GM19397 (cell line): ENCODE measurements at regions not wholly inside any gene's neighbourhood (a gene's known extent, or its start where the extent isn't known, plus 50 kb on each side); places are given as distances from the start of the nearest gene placed in this dataset.

Source experiments
- ATAC-seq: cut with Tn5 transposase; IDR thresholded peaks from one replicate; pipeline ENCODE4 v1.9.1; 2021; ENCODE audit warnings: mild to moderate bottlenecking, moderate library complexity; ENCODE audit not compliant: unreplicated experiment

GRCh38 chr6:147711476-147711875 is 203.0 kb downstream of the SAMD5 start:
- no peak for ATAC-seq

DNA sequence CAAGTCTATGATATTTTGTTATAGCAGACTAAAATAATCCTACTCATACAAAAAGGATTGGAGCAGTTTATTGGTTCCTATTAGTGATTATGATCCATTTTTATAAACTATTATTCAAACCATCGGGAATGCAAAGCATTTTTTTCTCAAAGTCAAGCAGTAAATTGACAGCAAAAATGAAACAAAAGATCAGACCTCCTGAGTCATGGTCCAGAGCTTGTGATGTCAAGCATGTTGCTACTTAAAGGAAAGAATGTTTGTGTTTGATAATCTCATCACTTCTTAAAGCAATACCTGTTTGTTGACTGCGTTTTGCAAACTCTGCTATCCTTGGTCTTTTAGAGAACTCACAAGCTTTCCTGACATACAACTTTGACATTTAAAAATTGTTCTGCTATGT is 204.4 kb downstream of the SAMD5 start:
- ATAC-seq: no peak

DNA sequence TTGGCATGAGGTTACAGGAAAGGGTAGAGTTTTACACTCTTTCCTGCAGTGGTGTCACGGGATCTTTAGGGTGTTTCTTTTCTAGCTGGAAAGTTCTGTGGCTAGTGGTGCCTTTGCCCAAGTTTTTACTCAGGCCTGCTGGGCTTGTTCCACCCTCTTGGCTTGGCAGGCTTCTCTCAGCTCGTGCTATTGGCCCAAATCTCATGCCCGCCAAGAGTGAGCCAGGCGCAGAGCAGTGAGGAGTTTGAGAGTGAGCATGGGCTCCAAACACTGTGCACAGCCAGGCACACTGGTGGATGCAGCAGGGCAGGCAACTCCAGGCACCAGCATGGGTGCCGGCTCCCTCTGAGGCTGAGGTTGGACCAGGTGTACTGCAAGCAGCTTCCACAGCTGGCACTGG is 206.5 kb downstream of the SAMD5 start:
- no peak for ATAC-seq

- ATAC-seq: no peak
Measured at GRCh38 chr6:147716434-147716833, 207.9 kb downstream of the SAMD5 start.

GRCh38 chr6:147717991-147718390 is 209.5 kb downstream of the SAMD5 start:
- no peak for ATAC-seq

DNA sequence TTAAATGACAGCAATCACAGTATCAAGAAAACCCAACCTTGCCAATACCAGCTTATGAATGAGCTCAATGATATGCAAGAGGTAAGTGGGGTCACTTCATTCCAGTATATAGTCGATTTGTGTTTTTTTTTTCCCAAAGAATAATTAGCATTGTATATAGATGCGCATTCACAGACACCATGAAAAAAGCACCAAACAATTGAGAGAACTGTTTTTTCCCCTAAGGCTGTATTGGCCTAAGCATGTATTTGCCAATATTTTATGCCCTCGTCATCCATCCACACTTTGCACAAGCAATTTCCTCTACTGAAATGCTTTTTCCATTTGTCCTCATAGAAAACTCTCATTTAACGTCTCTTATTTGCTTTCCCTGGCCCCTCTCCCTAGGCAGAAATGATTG is 213.7 kb downstream of the SAMD5 start:
- ATAC-seq: no peak

- no peak for ATAC-seq
Measured at GRCh38 chr6:147724454-147724853, 216.0 kb downstream of the SAMD5 start.

GRCh38 chr6:147726342-147726741 is 217.9 kb downstream of the SAMD5 start:
- no peak for ATAC-seq

- ATAC-seq: no peak
Measured at GRCh38 chr6:147728903-147729302, 220.4 kb downstream of the SAMD5 start.

- no peak for ATAC-seq
Measured at GRCh38 chr6:147733686-147734085, 225.2 kb downstream of the SAMD5 start.

DNA sequence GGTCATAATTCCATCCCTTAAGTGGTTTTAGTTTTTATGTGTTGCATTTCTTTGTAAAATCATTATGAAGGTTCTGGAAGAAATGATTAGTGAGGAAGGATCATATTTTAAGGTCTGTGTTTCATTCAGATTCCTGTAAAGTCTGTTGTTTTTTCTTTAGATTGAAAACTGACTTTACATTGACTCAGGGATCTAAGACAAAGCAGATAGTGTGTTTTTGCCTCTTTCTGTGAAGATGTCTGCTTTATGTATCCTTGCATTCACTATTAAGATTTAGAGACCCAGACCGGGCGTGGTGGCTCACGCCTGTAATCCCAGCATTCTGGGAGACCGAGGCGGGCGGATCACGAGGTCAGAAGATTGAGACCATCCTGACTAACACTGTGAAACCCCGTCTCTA is 225.7 kb downstream of the SAMD5 start:
- ATAC-seq: no peak

DNA sequence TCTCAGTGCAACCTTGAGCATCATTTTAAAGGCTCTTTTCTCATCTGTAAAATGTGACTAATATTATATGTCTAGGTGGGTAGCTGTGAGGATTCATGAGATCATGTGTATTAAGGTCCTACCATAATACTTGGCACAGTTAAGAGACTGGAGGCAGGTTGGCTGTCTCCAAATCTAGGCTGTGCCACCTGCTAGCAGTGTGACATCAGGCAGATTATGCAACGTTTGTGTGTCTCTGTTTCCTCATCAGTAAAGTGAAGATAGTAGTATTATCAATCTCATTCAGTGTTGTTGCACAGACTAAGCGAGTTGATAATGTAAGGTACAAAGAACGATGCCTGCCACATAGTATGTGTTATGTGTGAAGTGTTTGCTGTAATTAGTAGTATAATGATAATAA is 227.4 kb downstream of the SAMD5 start:
- no peak for ATAC-seq

- ATAC-seq: no peak
Measured at GRCh38 chr6:147737115-147737514, 228.6 kb downstream of the SAMD5 start.

- ATAC-seq: no peak
Measured at GRCh38 chr6:147738099-147738498, 229.6 kb downstream of the SAMD5 start.

GRCh38 chr6:147738516-147739162 is 230.1 kb downstream of the SAMD5 start:
- ATAC-seq: no peak

DNA sequence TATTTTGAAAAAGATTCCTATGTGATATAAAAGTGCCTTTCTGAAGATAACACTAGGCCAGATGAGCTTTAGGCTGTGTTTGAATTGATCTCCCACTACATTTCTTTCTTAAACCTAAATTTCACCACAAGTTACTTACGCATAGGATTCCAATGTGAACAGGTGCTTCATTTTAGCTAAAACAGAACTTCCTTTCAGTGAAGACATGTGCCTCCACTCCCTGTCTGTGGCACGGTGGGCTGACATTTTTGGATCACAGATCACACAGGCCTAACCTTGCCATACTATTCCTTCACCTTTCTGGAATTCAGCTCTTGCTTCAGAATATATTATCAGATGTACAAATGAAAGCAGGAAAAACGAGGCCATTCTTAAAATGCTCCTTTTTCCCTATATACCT is 231.8 kb downstream of the SAMD5 start:
- ATAC-seq: no peak

- ATAC-seq: no peak
Measured at GRCh38 chr6:147740916-147741315, 232.4 kb downstream of the SAMD5 start.

DNA sequence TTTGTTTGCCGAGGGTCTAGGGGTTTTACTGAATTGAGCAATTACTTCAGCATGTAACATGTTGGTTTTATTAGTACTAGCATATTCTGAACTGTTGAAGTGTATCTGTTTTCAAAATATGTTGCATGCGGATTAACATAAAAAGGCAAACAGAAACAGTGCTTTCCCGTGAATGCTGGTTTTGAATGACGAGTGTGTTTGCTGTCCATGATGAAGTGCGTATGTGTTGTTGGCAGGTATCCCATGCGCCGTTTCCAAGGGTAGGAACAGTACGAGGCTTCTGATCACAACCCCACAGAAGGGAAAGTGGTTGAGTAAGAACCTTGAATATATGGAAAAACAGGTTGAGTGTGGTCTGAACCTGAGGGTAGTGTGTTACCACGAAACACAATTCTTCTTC is 232.9 kb downstream of the SAMD5 start:
- ATAC-seq: no peak

DNA sequence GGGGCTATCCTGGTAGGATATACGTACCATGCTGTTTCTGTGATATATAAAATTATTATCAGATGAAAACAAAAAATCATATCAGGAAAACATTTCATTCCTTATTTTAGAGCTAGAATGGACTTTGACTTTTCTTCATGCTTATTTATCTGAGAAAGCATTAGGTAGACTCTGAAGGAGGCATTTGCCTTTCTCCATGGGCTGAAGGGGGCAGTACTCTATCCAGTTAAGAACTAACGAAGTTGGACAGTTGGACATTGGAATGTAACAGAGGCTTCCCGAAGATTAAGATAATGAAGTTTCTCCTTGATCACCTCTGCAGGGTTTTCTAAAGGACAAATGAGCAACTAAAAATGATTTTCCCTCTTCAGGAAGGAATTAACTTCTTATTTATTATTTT is 233.9 kb downstream of the SAMD5 start:
- no peak for ATAC-seq

- ATAC-seq: no peak
Measured at GRCh38 chr6:147744012-147744411, 235.5 kb downstream of the SAMD5 start.

DNA sequence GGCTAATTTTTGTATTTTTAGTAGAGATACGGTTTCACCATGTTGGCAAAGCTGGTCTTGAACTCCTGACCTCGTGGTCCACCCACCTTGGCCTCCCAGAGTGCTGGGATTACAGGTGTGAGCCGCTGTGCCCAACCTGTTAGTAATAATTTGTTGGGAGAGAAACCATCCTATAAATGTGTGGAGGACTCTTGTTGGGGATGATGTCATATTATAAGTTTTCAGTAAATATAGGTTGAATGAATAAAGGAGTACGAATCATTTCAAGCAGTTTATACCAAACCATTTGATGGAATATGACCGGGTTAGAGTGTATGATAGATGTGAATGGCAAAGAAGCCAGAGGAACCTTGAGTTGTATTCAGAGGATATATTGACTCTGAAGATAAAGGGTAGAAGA is 240.8 kb downstream of the SAMD5 start:
- no peak for ATAC-seq

DNA sequence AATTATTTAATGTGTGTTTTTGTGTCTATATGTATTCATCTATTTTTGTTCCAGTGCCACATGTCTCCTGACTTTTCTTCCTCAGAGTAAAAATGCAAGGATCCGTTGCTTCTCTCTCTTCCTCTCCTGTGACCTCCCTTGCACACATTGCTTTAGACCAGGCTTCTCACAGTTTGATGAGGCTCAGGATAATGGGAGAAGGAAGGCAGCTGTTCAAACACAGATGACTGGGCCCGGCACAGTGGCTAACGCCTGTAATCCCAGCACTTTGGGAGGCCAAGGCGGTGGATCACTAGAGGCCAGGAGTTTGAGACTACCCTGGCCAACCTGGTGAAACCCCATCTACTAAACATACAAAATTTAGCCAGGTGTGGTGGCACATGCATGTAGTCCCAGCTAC is 241.9 kb downstream of the SAMD5 start:
- no peak for ATAC-seq

- ATAC-seq: no peak
Measured at GRCh38 chr6:147751232-147751631, 242.7 kb downstream of the SAMD5 start.
